DOHH2 (cell line): ENCODE measurements at regions not wholly inside any gene's neighbourhood (a gene's known extent, or its start where the extent isn't known, plus 50 kb on each side); places are given as distances from the start of the nearest gene placed in this dataset.

ENCODE experiments used
- EZH2phosphoT487 ChIP-seq: fragments of 200-600 bp; sonication (generic); IDR thresholded peaks from 2 replicates; pipeline ENCODE4 v1.6.1; 2017; ENCODE audit warnings: borderline replicate concordance, mild to moderate bottlenecking, antibody characterized with exemption, low read length, moderate library complexity, mixed read lengths
- TF ChIP-seq, protein P1 (sequence below): fragments of 200-600 bp; sonication (generic); IDR thresholded peaks from one replicate; pipeline ENCODE4 v1.5.1; 2014; ENCODE audit warnings: antibody characterized with exemption, mild to moderate bottlenecking, low read depth, low read length; ENCODE audit not compliant: poor library complexity, severe bottlenecking

DNA sequence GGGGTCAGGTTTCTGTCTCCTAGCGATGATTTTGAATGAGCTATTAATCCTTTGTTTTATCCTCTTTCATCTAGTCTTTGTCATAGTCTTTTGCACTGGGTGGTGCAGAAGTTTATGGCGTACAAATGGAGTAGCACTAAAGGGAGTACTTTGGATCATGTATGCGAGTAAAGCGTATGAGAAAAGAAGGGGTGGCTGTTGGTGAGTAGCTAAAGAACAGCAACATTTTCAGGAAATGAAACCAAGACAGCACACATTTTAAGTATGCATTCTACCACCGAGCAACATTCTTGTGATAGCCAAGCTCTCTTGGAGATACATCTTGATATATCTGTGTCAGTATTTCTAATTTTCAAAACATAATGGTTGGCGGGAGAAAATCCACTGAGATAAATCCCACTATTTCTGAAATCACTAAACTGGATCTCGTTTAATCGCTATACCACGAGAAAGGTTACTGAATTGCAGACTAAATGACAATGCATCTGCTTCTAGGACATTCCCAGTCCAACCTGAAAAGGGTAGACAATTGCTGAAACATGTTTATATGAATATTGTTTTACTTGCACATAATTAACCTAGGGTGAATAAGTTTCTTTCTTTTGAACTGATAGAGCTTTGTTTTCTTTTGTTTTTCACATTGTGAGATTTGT, 196.1 kb downstream of the TRIM27 start:
- TF ChIP-seq, protein P1, sequence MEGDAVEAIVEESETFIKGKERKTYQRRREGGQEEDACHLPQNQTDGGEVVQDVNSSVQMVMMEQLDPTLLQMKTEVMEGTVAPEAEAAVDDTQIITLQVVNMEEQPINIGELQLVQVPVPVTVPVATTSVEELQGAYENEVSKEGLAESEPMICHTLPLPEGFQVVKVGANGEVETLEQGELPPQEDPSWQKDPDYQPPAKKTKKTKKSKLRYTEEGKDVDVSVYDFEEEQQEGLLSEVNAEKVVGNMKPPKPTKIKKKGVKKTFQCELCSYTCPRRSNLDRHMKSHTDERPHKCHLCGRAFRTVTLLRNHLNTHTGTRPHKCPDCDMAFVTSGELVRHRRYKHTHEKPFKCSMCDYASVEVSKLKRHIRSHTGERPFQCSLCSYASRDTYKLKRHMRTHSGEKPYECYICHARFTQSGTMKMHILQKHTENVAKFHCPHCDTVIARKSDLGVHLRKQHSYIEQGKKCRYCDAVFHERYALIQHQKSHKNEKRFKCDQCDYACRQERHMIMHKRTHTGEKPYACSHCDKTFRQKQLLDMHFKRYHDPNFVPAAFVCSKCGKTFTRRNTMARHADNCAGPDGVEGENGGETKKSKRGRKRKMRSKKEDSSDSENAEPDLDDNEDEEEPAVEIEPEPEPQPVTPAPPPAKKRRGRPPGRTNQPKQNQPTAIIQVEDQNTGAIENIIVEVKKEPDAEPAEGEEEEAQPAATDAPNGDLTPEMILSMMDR: no peak
- TF ChIP-seq EZH2phosphoT487: no peak
